ENCODE measurements at regions not wholly inside any gene's neighbourhood (a gene's known extent, or its start where the extent isn't known, plus 50 kb on each side); places are given as distances from the start of the nearest gene placed in this dataset.

DNA sequence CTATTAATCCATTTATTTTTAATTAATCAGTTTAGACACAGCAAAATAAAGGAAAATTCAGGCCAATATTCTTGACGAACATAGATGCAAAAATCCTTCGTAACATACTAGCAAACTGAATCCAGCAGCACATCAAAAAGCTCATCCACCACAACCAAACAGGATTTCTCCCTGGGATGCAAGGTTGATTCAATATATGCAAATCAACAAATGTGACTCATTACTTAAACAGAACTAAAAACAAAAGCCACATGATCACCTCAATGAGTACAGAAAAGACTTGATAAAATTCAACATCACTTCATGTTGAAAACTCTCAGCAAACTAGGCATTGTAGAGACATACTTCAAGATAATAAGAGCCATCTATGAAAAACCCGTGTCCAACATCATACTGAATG lies 364.1 kb upstream of the THBS1 start:
- no peak overlapping the region for H3K4me3 ChIP-seq
- H3K27ac ChIP-seq: no peak overlapping the region
- H3K4me1 ChIP-seq: peaks cover 0 to 7% (median 0%) of the 10 kb centered on the region in 4 donors
- H3K36me3 ChIP-seq: no peaks in the 10 kb centered on the region
- intact Hi-C loops (cut with DNase I; ENCODE audit: low total_unique reads): no loop called here
- no peaks in the 10 kb centered on the region for H3K27me3 ChIP-seq
- H3K9me3 ChIP-seq: peaks cover 0 to 6% (median 0%) of the 10 kb centered on the region in 3 donors
- no peak for TF ChIP-seq CTCF (IDR thresholded peaks at IDR 0.05)
- no peak for DNase-seq

DNA sequence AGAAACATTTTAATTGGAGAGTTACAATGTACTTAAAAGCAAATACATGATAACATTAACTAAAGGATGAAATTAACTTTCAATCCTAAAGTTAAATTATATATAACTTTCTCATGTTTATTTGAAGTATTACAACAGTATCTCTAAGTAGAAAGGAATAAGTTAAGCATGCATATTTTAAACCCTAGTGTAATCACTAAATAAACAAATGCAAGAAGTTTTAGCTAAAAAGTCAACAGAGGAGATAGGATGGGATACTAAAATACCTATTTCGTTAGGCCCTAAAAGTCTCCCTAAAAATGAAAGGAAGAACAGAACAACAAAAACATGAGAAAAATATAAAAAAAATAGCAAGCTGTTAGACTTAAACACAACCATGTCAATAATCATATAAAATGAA lies 361.3 kb upstream of the THBS1 start:
- Histone ChIP-seq H3K27ac (no peak overlapping the region), H3K4me1 (no peaks in the 10 kb centered on the region), H3K4me3 (no peak overlapping the region), H3K36me3 (no peaks in the 10 kb centered on the region), H3K9me3 (peaks cover 0 to 6% (median 0%) of the 10 kb centered on the region in 3 donors), H3K27me3 (no peaks in the 10 kb centered on the region)
- DNase-seq: no peak
- no peak for TF ChIP-seq CTCF (IDR thresholded peaks at IDR 0.05)
- intact Hi-C loops (cut with DNase I; ENCODE audit: low total_unique reads): no loop called here

DNA sequence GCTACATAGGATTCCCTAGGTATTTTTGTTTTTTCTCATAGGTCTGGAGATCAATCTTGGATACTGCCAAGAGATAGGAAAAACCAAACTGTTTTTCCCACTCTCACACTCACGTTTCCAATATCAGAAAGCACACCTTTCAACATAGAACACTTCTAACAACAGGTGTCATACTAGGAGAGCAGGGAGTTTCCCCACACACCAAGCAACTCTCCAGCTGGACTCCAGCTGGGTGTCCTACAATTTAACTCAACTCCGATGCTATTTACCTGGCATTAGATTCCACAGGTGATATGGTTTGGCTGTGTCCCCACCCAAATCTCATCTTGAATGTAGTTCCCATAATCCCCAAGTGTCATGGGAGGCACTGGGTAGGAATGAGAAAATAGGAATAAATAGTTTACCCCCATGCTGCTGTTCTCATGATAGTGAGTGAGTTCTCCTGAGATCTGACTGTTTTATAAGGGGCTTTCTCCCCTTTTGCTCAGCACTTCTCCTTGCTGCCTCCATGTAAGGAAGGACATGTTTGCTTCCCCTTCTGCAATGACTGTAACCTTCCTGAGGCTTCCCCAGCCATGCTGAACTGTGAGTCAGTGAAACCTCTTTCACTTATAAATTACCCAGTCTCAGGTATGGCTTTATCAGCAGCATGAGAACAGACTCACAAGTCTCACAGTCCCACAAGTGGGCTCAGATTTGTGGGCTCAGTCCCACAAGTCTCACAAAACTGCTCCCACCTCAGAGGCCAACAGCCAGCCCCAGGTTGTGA lies 354.5 kb upstream of the THBS1 start:
- Histone ChIP-seq H3K36me3 (no peaks in the 10 kb centered on the region), H3K4me3 (no peak overlapping the region), H3K4me1 (peaks cover 0 to 3% (median 0%) of the 10 kb centered on the region in 4 donors), H3K9me3 (no peaks in the 10 kb centered on the region), H3K27ac (no peak overlapping the region), H3K27me3 (no peaks in the 10 kb centered on the region)
- DNase-seq: no peak
- TF ChIP-seq CTCF (IDR thresholded peaks at IDR 0.05): no peak
- intact Hi-C loops (cut with DNase I; ENCODE audit: low total_unique reads): no loop called here

GRCh38 chr15:39227001-39227400 lies 353.9 kb upstream of the THBS1 start:
- no peak for DNase-seq
- Histone ChIP-seq H3K27me3 (no peaks in the 10 kb centered on the region), H3K4me3 (no peak overlapping the region), H3K36me3 (no peaks in the 10 kb centered on the region), H3K9me3 (no peaks in the 10 kb centered on the region), H3K4me1 (peaks cover 0 to 9% (median 0%) of the 10 kb centered on the region in 4 donors), H3K27ac (no peak overlapping the region)
- no peak for TF ChIP-seq CTCF (IDR thresholded peaks at IDR 0.05)
- intact Hi-C loops (cut with DNase I; ENCODE audit: low total_unique reads): no loop called here

DNA sequence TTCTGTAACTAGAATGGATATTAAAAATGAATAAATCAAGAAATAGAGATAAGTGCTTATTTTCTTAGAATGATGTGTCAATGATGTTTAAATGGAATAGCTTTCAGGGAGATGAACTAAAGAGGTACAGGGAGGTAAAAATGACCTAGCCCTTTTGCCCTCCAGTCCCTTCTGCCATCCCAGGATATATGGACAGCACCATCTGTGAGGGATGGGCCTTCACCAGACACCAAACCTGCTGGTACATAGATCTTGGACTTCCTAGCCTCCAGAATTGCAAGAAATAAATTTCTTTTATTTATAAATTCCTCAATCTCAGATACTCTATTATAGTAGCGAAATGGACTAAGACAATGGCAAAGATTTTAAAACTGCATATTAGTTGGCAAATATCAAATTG lies 352.0 kb upstream of the THBS1 start:
- Histone ChIP-seq H3K27me3 (no peaks in the 10 kb centered on the region), H3K4me1 (peaks cover 0 to 9% (median 3%) of the 10 kb centered on the region in 4 donors), H3K27ac (no peak overlapping the region), H3K4me3 (no peak overlapping the region), H3K36me3 (no peaks in the 10 kb centered on the region), H3K9me3 (no peaks in the 10 kb centered on the region)
- intact Hi-C loops (cut with DNase I; ENCODE audit: low total_unique reads): no loop called here
- no peak for TF ChIP-seq CTCF (IDR thresholded peaks at IDR 0.05)
- no peak for DNase-seq
